ENCODE measurements at regions not wholly inside any gene's neighbourhood (a gene's known extent, or its start where the extent isn't known, plus 50 kb on each side); places are given as distances from the start of the nearest gene placed in this dataset.
A peak's percentile ranks its signal among the peaks of the same experiment; 100 is the strongest.

- Histone ChIP-seq H3K4me2 (no peak overlapping the region), H3K27me3 (ENCODE audit: insufficient read depth) (peaks cover 9% of the 10 kb centered on the region; the same call in 1 of the 2 replicates), H3K4me1 (ENCODE audit: control insufficient read depth in 1 of 2, insufficient read depth in 2 of 2, low read depth in 1 of 2, low read length in 1 of 2) (peaks cover 0 to 7% of the 10 kb centered on the region in 2 experiments; a peak in 1 of 4 replicates), H3K27ac (ENCODE audit: low read depth in 2 of 2, low read length in 1 of 2) (no peak overlapping the region), H3F3A (replicated peaks; ENCODE audit: insufficient read depth) (no peaks in the 10 kb centered on the region), H3K9ac (no peak overlapping the region), H4K20me1 (ENCODE audit: insufficient read depth) (no peaks in the 10 kb centered on the region), H3K9me2 (no peaks in the 10 kb centered on the region), H3K79me2 (ENCODE audit: insufficient read depth) (no peaks in the 10 kb centered on the region), H2AFZ (ENCODE audit: low read depth) (no peak overlapping the region), H3K9me3 (no peaks in the 10 kb centered on the region), H3K4me3 (ENCODE audit: low read depth in 2 of 2, low read length in 1 of 2) (no peak overlapping the region), H3K36me3 (replicated peaks in 1 of 2; ENCODE audit: control insufficient read depth in 1 of 2, insufficient read depth in 2 of 2, low read length in 1 of 2) (no peaks in the 10 kb centered on the region)
- no peak for DNase-seq
- WGBS (ENCODE audit: low lambda C conversion rate) = 9% methylated on average over 4 of the region's 4 CpGs
- POLR2A ChIA-PET = no interaction called here
- no peak for TF ChIP-seq GATA2 (CRISPR knock-in tag; IDR thresholded peaks at IDR 0.05)
- TF ChIP-seq POLR2AphosphoS5 (IDR thresholded peaks at IDR 0.05; ENCODE audit: low read depth, low read length) = no peak
- TF ChIP-seq, protein P1, sequence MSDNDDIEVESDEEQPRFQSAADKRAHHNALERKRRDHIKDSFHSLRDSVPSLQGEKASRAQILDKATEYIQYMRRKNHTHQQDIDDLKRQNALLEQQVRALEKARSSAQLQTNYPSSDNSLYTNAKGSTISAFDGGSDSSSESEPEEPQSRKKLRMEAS (IDR thresholded peaks at IDR 0.05; ENCODE audit: low read depth) = no peak
- TF ChIP-seq JUND (IDR thresholded peaks at IDR 0.05) = no peak
- CTCF ChIA-PET = no interaction called here
These were observed 63.1 kb upstream of the TFEC start for GRCh38 chr7:116093516-116094301.

DNA sequence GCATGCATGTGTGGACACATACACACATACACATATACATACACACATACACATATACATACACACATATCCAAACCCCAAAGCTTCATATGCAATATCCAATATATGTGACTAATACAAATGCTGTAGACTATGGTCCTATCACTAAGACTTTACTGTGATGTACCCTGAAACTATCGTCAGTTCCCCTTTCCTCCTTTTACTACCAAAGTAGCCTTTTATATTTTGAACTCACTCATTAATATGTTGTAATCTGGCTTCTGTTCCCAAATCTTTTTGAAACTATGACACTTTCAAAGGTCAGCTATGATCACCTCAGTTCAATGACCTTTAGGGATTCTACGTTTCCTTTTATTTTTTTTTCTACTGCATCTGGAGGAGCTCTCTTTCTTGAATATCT lies 64.8 kb upstream of the TFEC start:
- H3K9me2 ChIP-seq = no peaks in the 10 kb centered on the region
- H3K4me2 ChIP-seq = no peak overlapping the region
- no peak overlapping the region for H3K4me3 ChIP-seq (ENCODE audit: low read depth in 2 of 2, low read length in 1 of 2)
- H3K9me3 ChIP-seq = no peaks in the 10 kb centered on the region
- peaks cover 0 to 7% of the 10 kb centered on the region in 2 experiments; a peak in 1 of 4 replicates for H3K4me1 ChIP-seq (ENCODE audit: control insufficient read depth in 1 of 2, insufficient read depth in 2 of 2, low read depth in 1 of 2, low read length in 1 of 2)
- no peaks in the 10 kb centered on the region for H3F3A ChIP-seq (replicated peaks; ENCODE audit: insufficient read depth)
- DNase-seq = no peak
- TF ChIP-seq FOXM1 (IDR thresholded peaks at IDR 0.05; ENCODE audit: low read depth) = no peak
- no peaks in the 10 kb centered on the region for H3K79me2 ChIP-seq (ENCODE audit: insufficient read depth)
- 18% methylated on average over 2 of the region's 2 CpGs for WGBS (ENCODE audit: low lambda C conversion rate)
- H2AFZ ChIP-seq (ENCODE audit: low read depth) = no peak overlapping the region
- no peaks in the 10 kb centered on the region for H3K36me3 ChIP-seq (replicated peaks in 1 of 2; ENCODE audit: control insufficient read depth in 1 of 2, insufficient read depth in 2 of 2, low read length in 1 of 2)
- no peak overlapping the region for H3K9ac ChIP-seq
- ChIA-PET POLR2A (no interaction called here), CTCF (interaction anchor here (1.3 kb wide), 1 partner anchor 11 kb away, joined by 3 read pairs; no protein-coding TSS in a partner anchor)
- H3K27me3 ChIP-seq (ENCODE audit: insufficient read depth) = peaks cover 13% of the 10 kb centered on the region; the same call in 1 of the 2 replicates
- no peak overlapping the region for H3K27ac ChIP-seq (ENCODE audit: low read depth in 2 of 2, low read length in 1 of 2)
- H4K20me1 ChIP-seq (ENCODE audit: insufficient read depth) = no peaks in the 10 kb centered on the region

- ChIA-PET CTCF (interaction anchor here (0.6 kb wide), 1 partner anchor 10 kb away, joined by 3 read pairs; no protein-coding TSS in a partner anchor), POLR2A (no interaction called here)
- no peak overlapping the region; a peak in 1 of 4 replicates for H3K4me3 ChIP-seq (ENCODE audit: low read depth in 2 of 2, low read length in 1 of 2)
- no peaks in the 10 kb centered on the region for H3K36me3 ChIP-seq (replicated peaks in 1 of 2; ENCODE audit: control insufficient read depth in 1 of 2, insufficient read depth in 2 of 2, low read length in 1 of 2)
- peak overlapping the region; percentile 25; the same call in 1 of the 2 replicates for H2AFZ ChIP-seq (ENCODE audit: low read depth)
- H3K9me3 ChIP-seq = no peaks in the 10 kb centered on the region
- peaks cover 13% of the 10 kb centered on the region; the same call in 1 of the 2 replicates for H3K27me3 ChIP-seq (ENCODE audit: insufficient read depth)
- H4K20me1 ChIP-seq (ENCODE audit: insufficient read depth) = no peaks in the 10 kb centered on the region
- H3K4me2 ChIP-seq = 0 out of 2 replicates have a peak overlapping the region, but pooled peaks have one; percentile 19
- H3K79me2 ChIP-seq (ENCODE audit: insufficient read depth) = no peaks in the 10 kb centered on the region
- H3K9me2 ChIP-seq = no peaks in the 10 kb centered on the region
- H3K9ac ChIP-seq = no peak overlapping the region
- H3K27ac ChIP-seq (ENCODE audit: low read depth in 2 of 2, low read length in 1 of 2) = no peak overlapping the region
- peaks cover 0 to 7% of the 10 kb centered on the region in 2 experiments; a peak in 1 of 4 replicates for H3K4me1 ChIP-seq (ENCODE audit: control insufficient read depth in 1 of 2, insufficient read depth in 2 of 2, low read depth in 1 of 2, low read length in 1 of 2)
- H3F3A ChIP-seq (replicated peaks; ENCODE audit: insufficient read depth) = no peaks in the 10 kb centered on the region
- 7% methylated on average over 4 of the region's 4 CpGs for WGBS (ENCODE audit: low lambda C conversion rate)
- no peak for DNase-seq
- TF ChIP-seq, protein P1 (IDR thresholded peaks at IDR 0.05; ENCODE audit: low read depth) = 0 out of 2 replicates have a peak, but pooled peaks have one; percentile 14
- TF ChIP-seq NRF1 (IDR thresholded peaks at IDR 0.05; ENCODE audit: low read depth, low read length) (no peak), GABPA (IDR thresholded peaks at IDR 0.05; ENCODE audit: low read depth) (no peak), GATA2 (CRISPR knock-in tag; IDR thresholded peaks at IDR 0.05) (no peak), JUND (IDR thresholded peaks at IDR 0.05) (peak; percentile 56), FOXJ3 (CRISPR knock-in tag; IDR thresholded peaks at IDR 0.05) (no peak), TCF12 (IDR thresholded peaks at IDR 0.05) (peak; percentile 28; the same call in 1 of the 2 replicates), MXI1 (IDR thresholded peaks at IDR 0.05; ENCODE audit: low read depth, low read length) (no peak), FOSL2 (IDR thresholded peaks at IDR 0.05; ENCODE audit: borderline replicate concordance, low read depth) (peak; percentile 62; the same call in 1 of the 2 replicates), SIN3A (IDR thresholded peaks at IDR 0.05; ENCODE audit: borderline replicate concordance, low read depth, low read length) (no peak), ELF1 (IDR thresholded peaks at IDR 0.05) (no peak), RCOR1 (IDR thresholded peaks at IDR 0.05; ENCODE audit: low read length) (no peak), POLR2AphosphoS5 (IDR thresholded peaks at IDR 0.05; ENCODE audit: low read depth, low read length) (no peak), FOXM1 (IDR thresholded peaks at IDR 0.05; ENCODE audit: low read depth) (no peak), RFX5 (IDR thresholded peaks at IDR 0.05; ENCODE audit: low read length) (no peak), EZH2phosphoT487 (IDR thresholded peaks at IDR 0.05; ENCODE audit: borderline replicate concordance, low read depth) (no peak)
- TF ChIP-seq, protein P2, sequence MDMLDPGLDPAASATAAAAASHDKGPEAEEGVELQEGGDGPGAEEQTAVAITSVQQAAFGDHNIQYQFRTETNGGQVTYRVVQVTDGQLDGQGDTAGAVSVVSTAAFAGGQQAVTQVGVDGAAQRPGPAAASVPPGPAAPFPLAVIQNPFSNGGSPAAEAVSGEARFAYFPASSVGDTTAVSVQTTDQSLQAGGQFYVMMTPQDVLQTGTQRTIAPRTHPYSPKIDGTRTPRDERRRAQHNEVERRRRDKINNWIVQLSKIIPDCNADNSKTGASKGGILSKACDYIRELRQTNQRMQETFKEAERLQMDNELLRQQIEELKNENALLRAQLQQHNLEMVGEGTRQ (IDR thresholded peaks at IDR 0.05; ENCODE audit: borderline replicate concordance, low read depth, low read length) = no peak
- TF ChIP-seq, protein P3, sequence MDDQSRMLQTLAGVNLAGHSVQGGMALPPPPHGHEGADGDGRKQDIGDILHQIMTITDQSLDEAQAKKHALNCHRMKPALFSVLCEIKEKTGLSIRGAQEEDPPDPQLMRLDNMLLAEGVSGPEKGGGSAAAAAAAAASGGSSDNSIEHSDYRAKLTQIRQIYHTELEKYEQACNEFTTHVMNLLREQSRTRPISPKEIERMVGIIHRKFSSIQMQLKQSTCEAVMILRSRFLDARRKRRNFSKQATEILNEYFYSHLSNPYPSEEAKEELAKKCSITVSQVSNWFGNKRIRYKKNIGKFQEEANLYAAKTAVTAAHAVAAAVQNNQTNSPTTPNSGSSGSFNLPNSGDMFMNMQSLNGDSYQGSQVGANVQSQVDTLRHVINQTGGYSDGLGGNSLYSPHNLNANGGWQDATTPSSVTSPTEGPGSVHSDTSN (IDR thresholded peaks at IDR 0.05) = no peak
These were observed 66.9 kb upstream of the TFEC start for GRCh38 chr7:116097365-116098009.
